ENCODE measurements at regions not wholly inside any gene's neighbourhood (a gene's known extent, or its start where the extent isn't known, plus 50 kb on each side); places are given as distances from the start of the nearest gene placed in this dataset.
A peak's percentile ranks its signal among the peaks of the same experiment; 100 is the strongest.
"Not testable (repeated sequence)": the region's sequence is repeated elsewhere in the genome, so short reads cannot be mapped to it uniquely, and the experiment has no call there.

DNA sequence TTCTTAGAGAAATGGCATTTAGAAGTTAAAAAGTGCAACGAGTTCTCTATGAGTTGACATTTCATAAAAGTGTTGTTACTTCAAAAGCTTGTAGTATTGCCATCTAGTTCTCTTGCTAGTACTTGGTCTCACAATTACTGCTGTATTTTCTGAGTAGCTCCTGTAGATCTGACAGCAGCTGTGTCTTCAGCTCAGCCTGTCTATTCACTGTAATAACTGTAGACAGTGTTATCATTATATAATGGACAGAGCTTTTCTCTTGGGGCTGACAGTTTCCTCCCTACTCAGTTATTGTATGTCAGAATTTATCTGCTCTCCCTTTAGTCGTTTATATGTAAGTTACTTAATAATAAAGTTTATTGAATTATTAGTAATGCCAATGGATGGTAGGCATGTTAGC, 388.7 kb upstream of the VSTM2A start:
- DNase-seq, result no peak

GRCh38 chr7:54159088-54159487, 383.1 kb upstream of the VSTM2A start:
- no peak for DNase-seq

DNA sequence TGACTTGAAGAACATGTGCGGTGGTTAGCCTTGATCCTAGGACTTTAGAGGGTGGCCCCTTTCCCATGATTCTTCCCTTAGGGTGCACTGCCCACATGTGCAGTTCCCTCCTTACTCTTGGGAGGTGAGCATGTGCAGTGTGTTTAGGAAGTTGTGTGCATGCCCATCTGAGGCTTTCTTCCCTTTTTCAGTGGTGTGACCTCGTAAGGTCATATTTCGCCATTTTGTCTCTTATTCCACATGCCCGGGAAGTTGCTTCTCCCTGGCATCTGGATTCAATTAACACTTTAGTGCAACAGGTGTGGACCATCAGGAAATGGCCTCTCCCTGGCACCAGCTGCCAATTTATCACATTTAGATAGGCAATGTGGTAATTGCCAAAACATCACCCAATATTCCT, 380.6 kb upstream of the VSTM2A start:
- no peak for DNase-seq

GRCh38 chr7:54166419-54166818, 375.8 kb upstream of the VSTM2A start:
- no peak for DNase-seq

GRCh38 chr7:54179321-54180029, 362.7 kb upstream of the VSTM2A start:
- DNase-seq, result no peak

DNA sequence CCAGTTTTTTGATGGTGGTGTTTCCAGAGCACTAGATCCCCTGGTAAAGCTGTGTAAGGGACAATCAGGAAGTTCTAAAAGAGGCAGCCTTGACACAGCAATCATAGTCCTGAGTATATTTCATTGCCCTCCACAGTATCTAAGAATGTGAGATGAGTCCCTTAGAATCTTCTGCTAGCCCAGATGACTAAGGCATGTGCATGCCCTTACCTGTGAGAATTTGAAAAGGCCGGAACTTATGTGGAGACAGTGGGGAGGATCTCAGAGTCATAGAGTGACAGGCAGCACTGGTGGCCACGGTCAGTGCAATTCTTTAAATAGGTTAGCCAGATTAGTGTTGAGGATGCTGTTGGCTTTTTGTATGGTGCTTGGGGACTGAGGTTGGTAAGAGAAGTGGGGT, 361.4 kb upstream of the VSTM2A start:
- DNase-seq, result no peak

GRCh38 chr7:54183055-54183454, 359.1 kb upstream of the VSTM2A start:
- no peak for DNase-seq

DNA sequence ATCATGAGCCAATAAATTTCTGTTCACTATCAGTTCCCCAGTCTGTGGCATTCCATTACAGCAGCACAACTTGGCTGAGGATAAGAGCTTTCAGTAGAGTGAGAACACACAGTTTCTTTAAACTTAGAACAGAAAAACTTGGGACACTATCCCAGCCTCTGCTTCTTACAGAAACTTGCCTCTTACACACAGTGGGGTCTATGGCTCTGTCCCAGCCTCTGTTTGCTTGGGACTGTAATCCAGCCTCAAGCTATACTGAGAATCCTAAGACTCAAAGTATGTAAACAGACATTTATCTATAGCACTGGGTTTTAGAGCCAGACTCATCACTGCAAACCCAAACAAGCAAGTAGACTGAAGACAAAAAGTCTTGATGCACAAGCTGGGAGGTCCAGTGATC, 355.8 kb upstream of the VSTM2A start:
- no peak for DNase-seq

DNA sequence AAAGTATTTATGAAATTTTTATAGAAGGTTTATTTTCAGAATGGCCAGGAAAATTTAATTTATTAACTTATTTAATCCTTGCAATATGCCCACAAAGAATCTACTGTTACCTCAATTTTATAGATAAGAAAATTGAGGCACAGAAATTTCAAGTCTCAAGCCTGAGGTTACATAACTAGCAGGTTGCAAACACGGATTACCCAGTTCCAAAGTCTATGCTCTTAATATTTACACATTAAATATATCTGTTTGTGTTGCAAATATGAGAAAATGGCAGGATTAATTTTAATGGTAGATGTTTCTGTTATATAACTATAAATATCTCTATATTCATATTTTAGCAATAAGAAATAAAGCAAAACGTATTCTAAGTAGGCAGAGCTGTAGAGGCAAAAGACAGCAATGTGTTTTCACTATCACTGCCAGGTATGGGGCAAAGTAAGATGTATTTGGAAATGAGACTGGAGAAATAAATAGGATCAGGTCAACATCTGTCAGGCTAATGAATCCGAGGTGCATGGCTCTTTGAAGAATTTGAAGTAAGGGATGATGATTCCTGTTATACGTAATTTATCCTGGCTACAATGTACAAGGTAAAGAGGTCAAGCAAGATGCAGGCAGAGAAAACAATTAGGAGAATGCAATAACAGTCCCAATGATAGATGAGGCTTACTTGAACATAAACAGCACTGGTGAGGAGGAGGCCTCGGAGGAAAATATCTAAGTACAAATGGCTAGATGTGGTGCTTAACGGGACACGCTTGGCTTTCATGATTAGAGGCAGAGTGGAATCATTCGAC, 354.1 kb upstream of the VSTM2A start:
- DNase-seq, result no peak

DNA sequence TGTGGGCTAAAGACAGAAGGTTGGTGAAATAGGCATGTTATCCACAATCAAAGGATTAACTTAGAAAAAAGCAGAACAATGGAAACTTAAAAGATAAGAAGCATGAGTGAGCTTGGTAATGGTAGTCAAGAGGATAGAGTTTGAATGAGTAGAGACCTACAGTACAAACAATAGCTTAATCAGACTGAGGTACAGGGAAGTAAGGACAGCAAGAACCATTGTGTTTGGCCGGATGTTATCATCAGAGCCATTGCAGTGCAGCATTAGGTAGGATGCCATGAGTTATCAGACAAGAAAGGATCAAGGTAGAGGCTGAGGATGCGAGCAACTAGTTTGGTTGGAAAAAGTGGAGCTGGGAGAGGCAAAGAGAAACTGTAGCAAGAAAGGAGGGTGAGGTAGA, 353.3 kb upstream of the VSTM2A start:
- DNase-seq, result no peak

- peak; percentile 83 for DNase-seq
Measured at GRCh38 chr7:54189330-54189729, 352.8 kb upstream of the VSTM2A start.

DNA sequence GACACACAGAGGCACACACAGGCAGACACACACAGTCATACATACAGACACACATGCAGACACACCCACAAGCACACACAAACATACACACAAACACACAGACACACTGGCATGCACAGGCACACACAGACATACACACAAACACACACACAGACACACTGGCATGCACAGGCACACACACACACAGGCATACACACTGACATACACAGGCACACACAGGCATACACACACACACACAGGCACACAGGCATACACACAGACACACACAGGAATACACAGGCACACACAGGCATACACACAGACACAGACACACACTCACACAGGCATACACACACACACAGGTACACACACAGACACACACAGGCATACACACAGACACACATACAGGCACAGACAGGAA, 340.7 kb upstream of the VSTM2A start:
- DNase-seq, result no peak

GRCh38 chr7:54215424-54215823, 326.8 kb upstream of the VSTM2A start:
- DNase-seq, result no peak

GRCh38 chr7:54226030-54226429, 316.1 kb upstream of the VSTM2A start:
- DNase-seq, result not testable (repeated sequence)

GRCh38 chr7:54242776-54243175, 299.4 kb upstream of the VSTM2A start:
- no peak for DNase-seq

DNA sequence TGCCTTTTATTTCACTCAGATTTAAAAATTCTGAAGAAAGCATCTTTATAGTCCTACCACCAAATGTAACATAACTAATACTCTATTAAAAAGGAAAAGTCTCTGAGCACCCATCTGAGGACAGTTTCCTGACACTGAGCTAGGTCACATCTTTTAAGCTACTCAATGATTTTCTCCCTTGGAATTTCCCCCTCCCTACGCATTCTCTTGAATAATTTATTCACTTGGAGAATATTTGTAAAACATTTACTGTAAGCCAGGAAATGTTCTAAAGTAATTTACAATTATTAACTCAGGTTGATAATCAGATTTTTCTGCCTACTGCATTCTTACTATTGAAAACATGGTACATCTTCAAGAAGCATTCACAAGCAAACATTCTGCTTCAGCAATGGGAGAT, 297.2 kb upstream of the VSTM2A start:
- no peak for DNase-seq

GRCh38 chr7:54249686-54250085, 292.5 kb upstream of the VSTM2A start:
- no peak for DNase-seq

DNA sequence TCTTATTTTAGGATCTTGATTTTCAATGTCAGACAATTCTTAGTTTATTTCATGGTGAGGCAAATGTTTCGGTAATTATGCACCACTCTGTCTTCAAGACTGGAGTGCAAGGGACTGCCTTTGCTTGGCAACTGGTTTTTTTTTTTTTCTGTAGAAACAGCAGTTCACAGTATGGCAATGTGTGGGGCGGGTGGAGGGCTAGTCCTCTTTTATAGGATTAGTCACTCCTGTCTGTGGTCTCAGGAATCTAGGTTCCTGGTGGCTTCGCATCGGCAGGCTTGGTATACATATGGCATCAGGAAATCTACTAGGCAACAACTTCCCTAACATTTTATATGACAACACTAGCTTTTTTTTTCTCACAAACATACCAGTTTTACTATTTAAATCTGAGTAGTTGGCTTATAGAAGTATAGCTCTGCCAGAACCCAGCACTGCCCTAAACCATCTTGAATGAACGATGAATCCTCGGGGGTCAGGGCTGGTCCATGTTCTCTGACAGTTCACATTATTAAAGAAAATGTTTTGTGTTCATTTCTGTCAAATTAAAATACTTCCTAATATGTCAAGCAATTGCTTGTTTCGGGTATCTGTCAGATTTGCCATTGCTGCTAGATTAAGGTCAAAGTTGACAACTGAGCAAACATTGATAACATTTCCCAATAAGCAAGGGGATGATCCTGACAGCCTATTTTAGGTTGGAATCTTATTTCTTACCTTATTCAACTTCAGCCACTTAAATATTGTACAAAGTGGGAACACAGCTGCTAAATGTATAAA, 289.7 kb upstream of the VSTM2A start:
- peak; percentile 76 for DNase-seq

DNA sequence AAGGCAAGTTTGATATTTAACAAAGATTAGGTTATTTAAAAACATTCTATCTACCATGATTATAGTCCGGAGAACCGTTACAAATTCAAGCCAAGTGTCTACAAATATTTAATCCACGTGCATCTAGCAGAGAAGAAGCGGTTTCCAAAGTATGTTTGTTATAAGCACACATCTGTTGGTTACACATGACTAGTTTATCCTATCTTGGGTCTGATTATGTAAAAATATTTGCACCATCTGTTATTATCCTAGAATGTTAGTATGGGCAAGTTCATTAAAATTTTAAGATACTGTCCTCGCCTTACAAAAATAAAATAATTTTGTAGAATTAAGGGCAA, 289.2 kb upstream of the VSTM2A start:
- no peak for DNase-seq

- DNase-seq, result no peak
Measured at GRCh38 chr7:54255242-54255641, 286.9 kb upstream of the VSTM2A start.

DNA sequence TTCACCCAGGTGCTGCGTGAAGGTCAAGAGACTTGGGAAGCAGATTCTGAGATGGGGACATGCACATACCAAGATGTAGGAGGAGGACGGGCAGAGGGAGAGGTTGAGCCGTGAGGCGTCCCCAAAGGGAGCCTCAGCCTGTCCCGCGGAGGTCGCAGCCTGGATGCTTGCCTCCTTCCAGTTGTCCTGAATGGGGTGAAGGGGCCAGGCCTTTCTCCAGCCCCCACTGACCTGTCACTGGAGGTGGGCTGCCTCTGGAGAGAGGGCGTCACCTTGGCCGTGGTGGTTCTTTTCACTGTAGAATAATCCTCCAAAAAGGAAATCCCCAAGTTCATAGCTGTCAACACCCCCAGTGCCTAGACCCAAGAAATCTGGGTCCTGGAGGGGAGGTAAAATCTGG, 283.0 kb upstream of the VSTM2A start:
- DNase-seq, result no peak

- DNase-seq, result no peak
Measured at GRCh38 chr7:54260941-54261371, 281.2 kb upstream of the VSTM2A start.

GRCh38 chr7:54278847-54279246, 263.3 kb upstream of the VSTM2A start:
- DNase-seq, result no peak
